Keratinocyte (primary cell): ENCODE measurements at regions not wholly inside any gene's neighbourhood (a gene's known extent, or its start where the extent isn't known, plus 50 kb on each side); places are given as distances from the start of the nearest gene placed in this dataset.

ENCODE experiments used
- DNase-seq: peaks from one replicate; pipeline ENCODE4 v3.0.0-alpha.2; 2011; ENCODE audit warnings: low read depth, missing footprints, low spot score
- FAIRE-seq: peaks from 2 replicates; lab custom pipeline; 2011; peaks lifted over from hg19 to GRCh38; lab: Jason Lieb, UNC
- H2AFZ ChIP-seq: 2 replicates; pipeline ENCODE4 v1.6.0; 2012; ENCODE audit warnings: low read length, control low read depth, inconsistent platforms; ENCODE audit not compliant: control insufficient read depth
- H3K27ac ChIP-seq: 2 replicates; pipeline ENCODE4 v1.5.1; 2011; ENCODE audit warnings: low read length; ENCODE audit not compliant: control insufficient read depth, insufficient read depth
- H3K27me3 ChIP-seq: 3 replicates; pipeline ENCODE4 v1.6.0; 2011; ENCODE audit warnings: low read length; ENCODE audit not compliant: control insufficient read depth, insufficient read depth; ENCODE audit errors: extremely low read depth
- H3K36me3 ChIP-seq, 2 experiments: 2 replicates in 1 of 2; 3 replicates in 1 of 2; pipeline ENCODE4 v1.5.1; 2011; ENCODE audit warnings: low read length in 2 of 2, mild to moderate bottlenecking in 1 of 2; ENCODE audit not compliant: control insufficient read depth in 2 of 2, insufficient read depth in 2 of 2; ENCODE audit errors: extremely low read depth in 1 of 2
- H3K4me1 ChIP-seq: 3 replicates; pipeline ENCODE4 v1.5.1; 2011; ENCODE audit warnings: low read length; ENCODE audit not compliant: control insufficient read depth, insufficient read depth; ENCODE audit errors: extremely low read depth
- H3K4me2 ChIP-seq: 3 replicates; pipeline ENCODE4 v1.6.0; 2011; ENCODE audit warnings: low read depth, low read length; ENCODE audit not compliant: control insufficient read depth, insufficient read depth; ENCODE audit errors: extremely low read depth
- H3K4me3 ChIP-seq, 3 experiments: fragments of 200-600 bp in 1 of 3; sonication (generic) in 1 of 3; 2 replicates in 2 of 3; 3 replicates in 1 of 3; pipeline ENCODE4 v1.5.1; 2011 to 2016; ENCODE audit warnings: low read length in 3 of 3, mild to moderate bottlenecking in 3 of 3, control low read depth in 2 of 3, inconsistent platforms in 1 of 3, low read depth in 1 of 3, mixed read lengths in 1 of 3, mixed run types in 1 of 3, moderate library complexity in 1 of 3; ENCODE audit not compliant: control insufficient read depth in 2 of 3, insufficient read depth in 2 of 3; ENCODE audit errors: extremely low read depth in 1 of 3
- H3K79me2 ChIP-seq: 2 replicates; pipeline ENCODE4 v1.6.0; 2012; ENCODE audit warnings: low read length; ENCODE audit not compliant: control insufficient read depth, insufficient read depth
- H3K9ac ChIP-seq: 3 replicates; pipeline ENCODE4 v1.6.0; 2011; ENCODE audit warnings: low read length; ENCODE audit not compliant: control insufficient read depth, insufficient read depth; ENCODE audit errors: extremely low read depth
- H3K9me1 ChIP-seq: 3 replicates; pipeline ENCODE4 v1.6.0; 2011; ENCODE audit warnings: low read length; ENCODE audit not compliant: control insufficient read depth, insufficient read depth; ENCODE audit errors: extremely low read depth
- H3K9me3 ChIP-seq: 2 replicates; pipeline ENCODE4 v1.5.1; 2012; ENCODE audit warnings: low read depth, low read length; ENCODE audit not compliant: control insufficient read depth
- H4K20me1 ChIP-seq: 3 replicates; pipeline ENCODE4 v1.6.0; 2011; ENCODE audit warnings: low read length; ENCODE audit not compliant: control insufficient read depth, insufficient read depth; ENCODE audit errors: extremely low read depth
- CTCF ChIP-seq, 3 experiments: IDR thresholded peaks in 1 of 3; conservative IDR thresholded peaks in 1 of 3; optimal IDR thresholded peaks in 1 of 3; 2 replicates in 2 of 3; 3 replicates in 1 of 3; pipeline versions ENCODE3 to v1.5.1; 2011; ENCODE audit warnings: low read length in 3 of 3, mild to moderate bottlenecking in 3 of 3, moderate library complexity in 2 of 3, control low read depth in 1 of 3, inconsistent platforms in 1 of 3; ENCODE audit not compliant: insufficient read depth in 2 of 3; ENCODE audit errors: extremely low read depth in 1 of 3
- EZH2 ChIP-seq: IDR thresholded peaks from one replicate; pipeline ENCODE4 v1.6.1; 2012; ENCODE audit warnings: inconsistent platforms, mild to moderate bottlenecking, low read length, moderate library complexity
- dilution Hi-C: fragments of 300-500 bp; cut with MboI; formaldehyde crosslinking; loops from one replicate; pipeline ENCODE4 v1.7.0; 2020; ENCODE audit warnings: low sequenced_read_pairs; ENCODE audit not compliant: extremely low pct_ligation_motif_present

DNA sequence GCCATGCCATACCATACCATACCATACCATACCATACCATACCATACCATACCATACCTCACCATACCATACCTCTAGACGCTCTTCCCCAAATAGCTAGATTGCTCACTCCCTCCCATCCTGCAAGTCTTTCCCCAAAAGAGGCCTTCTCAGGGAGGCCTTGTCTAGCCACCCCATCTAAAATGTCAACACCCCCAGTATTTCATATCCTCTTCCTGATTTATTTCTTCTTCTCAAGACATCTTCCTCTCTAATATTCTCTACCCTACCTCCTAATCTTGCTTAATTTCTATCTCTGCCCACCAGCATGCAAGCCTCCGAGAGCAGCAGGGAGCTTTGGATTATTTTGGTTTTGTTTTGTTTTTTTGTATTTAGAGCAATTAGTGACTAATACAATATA, 225.2 kb upstream of the RREB1 start:
- Histone ChIP-seq H4K20me1 (no peaks in the 10 kb centered on the region), H3K27me3 (no peaks in the 10 kb centered on the region), H3K79me2 (no peaks in the 10 kb centered on the region), H3K4me3 (no peak overlapping the region), H2AFZ (no peak overlapping the region), H3K9me3 (no peaks in the 10 kb centered on the region), H3K9me1 (no peaks in the 10 kb centered on the region), H3K36me3 (no peaks in the 10 kb centered on the region), H3K4me2 (no peak overlapping the region), H3K9ac (no peak overlapping the region), H3K4me1 (peaks cover 31% of the 10 kb centered on the region), H3K27ac (no peak overlapping the region)
- DNase-seq (no peak), FAIRE-seq (no peak)
- TF ChIP-seq CTCF (optimal IDR thresholded peaks at IDR 0.05 in 1 of 3, IDR thresholded peaks at IDR 0.05 in 1 of 3, conservative IDR thresholded peaks at IDR 0.05 in 1 of 3; ENCODE audit: extremely low read depth in 1 of 3, insufficient read depth in 2 of 3, low read length in 3 of 3): no peak
- TF ChIP-seq EZH2: no peak
- dilution Hi-C loops: no loop called here

GRCh38 chr6:6883011-6883410, 224.8 kb upstream of the RREB1 start:
- DNase-seq (no peak), FAIRE-seq (peak; percentile 49)
- Histone ChIP-seq H3K27me3 (no peaks in the 10 kb centered on the region), H3K4me1 (peaks cover 31% of the 10 kb centered on the region), H4K20me1 (no peaks in the 10 kb centered on the region), H3K9me1 (no peaks in the 10 kb centered on the region), H3K9me3 (no peaks in the 10 kb centered on the region), H2AFZ (peak overlapping the region; percentile 95), H3K27ac (peak overlapping the region; percentile 25), H3K4me2 (peak overlapping the region; percentile 48), H3K36me3 (no peaks in the 10 kb centered on the region), H3K9ac (no peak overlapping the region), H3K79me2 (no peaks in the 10 kb centered on the region), H3K4me3 (no peak overlapping the region)
- dilution Hi-C loops: no loop called here
- TF ChIP-seq CTCF (optimal IDR thresholded peaks at IDR 0.05 in 1 of 3, IDR thresholded peaks at IDR 0.05 in 1 of 3, conservative IDR thresholded peaks at IDR 0.05 in 1 of 3; ENCODE audit: extremely low read depth in 1 of 3, insufficient read depth in 2 of 3, low read length in 3 of 3): no peak
- TF ChIP-seq EZH2: no peak
